ENCODE measurements at regions not wholly inside any gene's neighbourhood (a gene's known extent, or its start where the extent isn't known, plus 50 kb on each side); places are given as distances from the start of the nearest gene placed in this dataset.

DNA sequence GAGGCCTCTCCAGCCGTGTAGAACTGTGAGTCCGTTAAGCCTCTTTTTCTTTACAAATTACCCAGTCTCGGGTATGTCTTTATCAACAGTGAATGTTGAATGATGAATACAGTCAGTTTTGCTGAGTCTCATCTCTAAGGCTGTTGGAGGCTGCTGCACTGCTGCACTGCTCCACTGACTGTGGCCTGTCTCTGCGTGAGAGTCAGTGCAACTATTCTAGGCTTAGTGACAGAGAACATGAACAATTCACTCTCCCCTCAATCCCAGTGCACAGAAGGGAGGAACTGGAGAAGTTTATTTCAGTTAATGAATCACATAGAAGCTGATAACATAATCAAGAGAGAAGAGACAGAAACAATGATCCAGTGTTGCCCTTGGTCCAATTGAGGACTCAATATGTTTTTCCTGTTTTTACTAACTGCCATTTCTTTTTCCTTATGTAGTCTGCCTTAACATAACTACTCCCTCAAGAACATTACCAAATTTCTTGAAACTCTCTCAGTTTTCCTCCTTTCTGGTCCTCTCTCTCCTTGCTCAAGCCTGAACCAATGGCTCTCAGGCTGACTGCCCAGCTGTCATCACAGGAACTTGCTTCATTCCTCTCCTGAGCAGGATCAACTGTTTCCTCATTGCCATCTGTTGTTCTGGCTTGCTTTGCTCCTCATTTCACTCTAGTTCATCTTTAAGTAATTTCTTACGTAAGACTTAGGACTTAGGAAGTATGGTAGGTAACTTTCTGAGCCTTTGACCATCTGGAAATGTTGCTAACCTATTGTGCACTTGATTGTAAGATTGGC is 483.2 kb downstream of the METTL4 start:
- no peak overlapping the region for H2AFZ ChIP-seq (ENCODE audit: low read depth, low read length)
- H3K27ac ChIP-seq (ENCODE audit: low read length, poor library complexity, severe bottlenecking), result no peak overlapping the region
- H3K14ac ChIP-seq (ENCODE audit: low read length in 2 of 2), result no peak overlapping the region
- H3K23ac ChIP-seq (ENCODE audit: low read length in 2 of 2), result no peak overlapping the region
- H3K36me3 ChIP-seq (ENCODE audit: control insufficient read depth in 1 of 2, insufficient read depth in 2 of 2, low read depth in 1 of 2, low read length in 2 of 2), result no peaks in the 10 kb centered on the region
- no peaks in the 10 kb centered on the region for H3K27me3 ChIP-seq (ENCODE audit: control insufficient read depth in 1 of 2, insufficient read depth in 1 of 2, low read length in 2 of 2)
- no peak overlapping the region for H3K4me3 ChIP-seq (ENCODE audit: insufficient read depth in 1 of 2, low read depth in 1 of 2, low read length in 2 of 2)
- H3K9ac ChIP-seq (ENCODE audit: low read length), result no peak overlapping the region
- H3K9me3 ChIP-seq (ENCODE audit: control insufficient read depth, low read length), result no peaks in the 10 kb centered on the region
- 81% methylated on average over 3 of the region's 5 CpGs for WGBS
- no peak overlapping the region for H2BK12ac ChIP-seq (ENCODE audit: low read length in 2 of 2)
- H4K8ac ChIP-seq (ENCODE audit: low read length), result no peak overlapping the region
- peak; percentile 18 for DNase-seq
- no peak overlapping the region for H3K4ac ChIP-seq (ENCODE audit: low read depth in 1 of 2, low read length in 2 of 2)
- no peak overlapping the region for H3K4me2 ChIP-seq (ENCODE audit: low read length, poor library complexity, severe bottlenecking)
- H2BK120ac ChIP-seq (ENCODE audit: low read depth, low read length), result no peak overlapping the region
- H4K91ac ChIP-seq (ENCODE audit: low read length), result no peak overlapping the region
- no peak overlapping the region for H2AK5ac ChIP-seq (ENCODE audit: low read length, severe bottlenecking)
- H3K4me1 ChIP-seq (ENCODE audit: control insufficient read depth, insufficient read depth, low read depth, low read length), result no peaks in the 10 kb centered on the region
- no peak overlapping the region for H2BK15ac ChIP-seq (ENCODE audit: low read depth, poor library complexity, severe bottlenecking)
- H3K18ac ChIP-seq (ENCODE audit: low read depth in 1 of 2, low read length in 2 of 2), result no peak overlapping the region
- H2BK5ac ChIP-seq (ENCODE audit: low read depth, low read length, poor library complexity, severe bottlenecking), result no peak overlapping the region
- H3K79me1 ChIP-seq (replicated peaks; ENCODE audit: low read length, poor library complexity, severe bottlenecking), result no peaks in the 10 kb centered on the region

- no peak overlapping the region for H3K4ac ChIP-seq (ENCODE audit: low read depth in 1 of 2, low read length in 2 of 2)
- no peak overlapping the region for H2BK12ac ChIP-seq (ENCODE audit: low read length in 2 of 2)
- no peak overlapping the region for H3K4me2 ChIP-seq (ENCODE audit: low read length, poor library complexity, severe bottlenecking)
- H2AFZ ChIP-seq (ENCODE audit: low read depth, low read length), result no peak overlapping the region
- no peak overlapping the region for H3K18ac ChIP-seq (ENCODE audit: low read depth in 1 of 2, low read length in 2 of 2)
- WGBS, result 63% methylated on average over 1 of the region's 2 CpGs
- H3K27ac ChIP-seq (ENCODE audit: low read length, poor library complexity, severe bottlenecking), result no peak overlapping the region
- H3K79me1 ChIP-seq (replicated peaks; ENCODE audit: low read length, poor library complexity, severe bottlenecking), result no peaks in the 10 kb centered on the region
- no peak overlapping the region for H3K4me3 ChIP-seq (ENCODE audit: insufficient read depth in 1 of 2, low read depth in 1 of 2, low read length in 2 of 2)
- no peak overlapping the region for H2AK5ac ChIP-seq (ENCODE audit: low read length, severe bottlenecking)
- no peak overlapping the region for H2BK120ac ChIP-seq (ENCODE audit: low read depth, low read length)
- no peak overlapping the region for H3K14ac ChIP-seq (ENCODE audit: low read length in 2 of 2)
- no peaks in the 10 kb centered on the region for H3K27me3 ChIP-seq (ENCODE audit: control insufficient read depth in 1 of 2, insufficient read depth in 1 of 2, low read length in 2 of 2)
- no peak for DNase-seq
- H3K23ac ChIP-seq (ENCODE audit: low read length in 2 of 2), result no peak overlapping the region
- H2BK15ac ChIP-seq (ENCODE audit: low read depth, poor library complexity, severe bottlenecking), result no peak overlapping the region
- H4K8ac ChIP-seq (ENCODE audit: low read length), result no peak overlapping the region
- no peak overlapping the region for H2BK5ac ChIP-seq (ENCODE audit: low read depth, low read length, poor library complexity, severe bottlenecking)
- no peaks in the 10 kb centered on the region for H3K36me3 ChIP-seq (ENCODE audit: control insufficient read depth in 1 of 2, insufficient read depth in 2 of 2, low read depth in 1 of 2, low read length in 2 of 2)
- H3K9ac ChIP-seq (ENCODE audit: low read length), result no peak overlapping the region
- no peaks in the 10 kb centered on the region for H3K4me1 ChIP-seq (ENCODE audit: control insufficient read depth, insufficient read depth, low read depth, low read length)
- no peaks in the 10 kb centered on the region for H3K9me3 ChIP-seq (ENCODE audit: control insufficient read depth, low read length)
- no peak overlapping the region for H4K91ac ChIP-seq (ENCODE audit: low read length)
These were observed 481.9 kb downstream of the METTL4 start for GRCh38 chr18:2089396-2089795.

DNA sequence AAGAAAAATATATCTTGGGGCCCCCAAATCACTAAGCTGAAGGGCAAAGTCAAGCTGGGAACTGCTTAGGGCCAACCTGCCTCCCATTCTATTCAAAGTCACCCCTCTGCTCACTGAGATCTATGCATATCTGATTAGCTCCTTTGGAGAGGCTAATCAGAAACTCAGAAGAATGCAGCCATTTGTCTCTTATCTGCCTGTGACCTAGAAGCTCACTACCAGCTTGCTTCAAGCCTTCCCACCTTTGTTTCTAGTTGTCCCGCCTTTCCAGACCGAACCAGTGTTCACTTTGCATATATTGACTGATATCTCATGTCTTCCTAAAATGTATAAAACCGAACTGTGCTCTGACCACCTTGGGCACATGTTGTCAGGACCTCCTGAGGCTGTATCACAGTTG is 479.4 kb downstream of the METTL4 start:
- Histone ChIP-seq H3K4ac (ENCODE audit: low read depth in 1 of 2, low read length in 2 of 2) (no peak overlapping the region), H3K27ac (ENCODE audit: low read length, poor library complexity, severe bottlenecking) (no peak overlapping the region), H3K23ac (ENCODE audit: low read length in 2 of 2) (no peak overlapping the region), H2BK120ac (ENCODE audit: low read depth, low read length) (no peak overlapping the region), H3K79me1 (replicated peaks; ENCODE audit: low read length, poor library complexity, severe bottlenecking) (no peaks in the 10 kb centered on the region), H3K18ac (ENCODE audit: low read depth in 1 of 2, low read length in 2 of 2) (no peak overlapping the region), H3K4me3 (ENCODE audit: insufficient read depth in 1 of 2, low read depth in 1 of 2, low read length in 2 of 2) (no peak overlapping the region), H2BK15ac (ENCODE audit: low read depth, poor library complexity, severe bottlenecking) (no peak overlapping the region), H3K9ac (ENCODE audit: low read length) (no peak overlapping the region), H2AFZ (ENCODE audit: low read depth, low read length) (no peak overlapping the region), H2BK12ac (ENCODE audit: low read length in 2 of 2) (no peak overlapping the region), H3K4me1 (ENCODE audit: control insufficient read depth, insufficient read depth, low read depth, low read length) (no peaks in the 10 kb centered on the region), H3K14ac (ENCODE audit: low read length in 2 of 2) (no peak overlapping the region), H3K9me3 (ENCODE audit: control insufficient read depth, low read length) (no peaks in the 10 kb centered on the region), H3K4me2 (ENCODE audit: low read length, poor library complexity, severe bottlenecking) (no peak overlapping the region), H2AK5ac (ENCODE audit: low read length, severe bottlenecking) (no peak overlapping the region), H3K36me3 (ENCODE audit: control insufficient read depth in 1 of 2, insufficient read depth in 2 of 2, low read depth in 1 of 2, low read length in 2 of 2) (no peaks in the 10 kb centered on the region), H4K91ac (ENCODE audit: low read length) (no peak overlapping the region), H3K27me3 (ENCODE audit: control insufficient read depth in 1 of 2, insufficient read depth in 1 of 2, low read length in 2 of 2) (no peaks in the 10 kb centered on the region), H2BK5ac (ENCODE audit: low read depth, low read length, poor library complexity, severe bottlenecking) (no peak overlapping the region), H4K8ac (ENCODE audit: low read length) (no peak overlapping the region)
- DNase-seq, result no peak
- WGBS, result 52% methylated on average over 3 of the region's 3 CpGs

- H2AFZ ChIP-seq (ENCODE audit: low read depth, low read length), result no peak overlapping the region
- no peak overlapping the region for H2BK15ac ChIP-seq (ENCODE audit: low read depth, poor library complexity, severe bottlenecking)
- H2BK12ac ChIP-seq (ENCODE audit: low read length in 2 of 2), result no peak overlapping the region
- no peak overlapping the region for H3K4ac ChIP-seq (ENCODE audit: low read depth in 1 of 2, low read length in 2 of 2)
- WGBS, result 73% methylated on average over 2 of the region's 2 CpGs
- no peak overlapping the region for H3K18ac ChIP-seq (ENCODE audit: low read depth in 1 of 2, low read length in 2 of 2)
- no peak overlapping the region for H4K8ac ChIP-seq (ENCODE audit: low read length)
- H2BK120ac ChIP-seq (ENCODE audit: low read depth, low read length), result no peak overlapping the region
- H3K79me1 ChIP-seq (replicated peaks; ENCODE audit: low read length, poor library complexity, severe bottlenecking), result no peaks in the 10 kb centered on the region
- peaks cover 4% of the 10 kb centered on the region for H3K9me3 ChIP-seq (ENCODE audit: control insufficient read depth, low read length)
- no peak overlapping the region for H2BK5ac ChIP-seq (ENCODE audit: low read depth, low read length, poor library complexity, severe bottlenecking)
- no peak overlapping the region for H3K27ac ChIP-seq (ENCODE audit: low read length, poor library complexity, severe bottlenecking)
- no peak overlapping the region for H2AK5ac ChIP-seq (ENCODE audit: low read length, severe bottlenecking)
- no peaks in the 10 kb centered on the region for H3K36me3 ChIP-seq (ENCODE audit: control insufficient read depth in 1 of 2, insufficient read depth in 2 of 2, low read depth in 1 of 2, low read length in 2 of 2)
- H3K4me2 ChIP-seq (ENCODE audit: low read length, poor library complexity, severe bottlenecking), result no peak overlapping the region
- no peak overlapping the region for H3K14ac ChIP-seq (ENCODE audit: low read length in 2 of 2)
- no peak overlapping the region for H4K91ac ChIP-seq (ENCODE audit: low read length)
- H3K23ac ChIP-seq (ENCODE audit: low read length in 2 of 2), result no peak overlapping the region
- H3K27me3 ChIP-seq (ENCODE audit: control insufficient read depth in 1 of 2, insufficient read depth in 1 of 2, low read length in 2 of 2), result no peaks in the 10 kb centered on the region
- no peak overlapping the region for H3K9ac ChIP-seq (ENCODE audit: low read length)
- no peak for DNase-seq
- H3K4me3 ChIP-seq (ENCODE audit: insufficient read depth in 1 of 2, low read depth in 1 of 2, low read length in 2 of 2), result no peak overlapping the region
- no peaks in the 10 kb centered on the region for H3K4me1 ChIP-seq (ENCODE audit: control insufficient read depth, insufficient read depth, low read depth, low read length)
These were observed 474.8 kb downstream of the METTL4 start for GRCh38 chr18:2096551-2096950.
